Astrocyte (in vitro differentiated cells and primary cell): ENCODE measurements at regions not wholly inside any gene's neighbourhood (a gene's known extent, or its start where the extent isn't known, plus 50 kb on each side); places are given as distances from the start of the nearest gene placed in this dataset.

Source experiments
- CTCF ChIP-seq: IDR thresholded peaks from 2 replicates; pipeline ENCODE4 v1.5.1; 2011; ENCODE audit warnings: low read depth, mild to moderate bottlenecking, inconsistent platforms, low read length, moderate library complexity; ENCODE audit not compliant: insufficient read depth
- EZH2 ChIP-seq: IDR thresholded peaks from 2 replicates; pipeline ENCODE4 v1.6.1; 2012; ENCODE audit warnings: mild to moderate bottlenecking, low read length, inconsistent platforms; ENCODE audit not compliant: insufficient read depth

- TF ChIP-seq CTCF (no peak), EZH2 (no peak)
Measured at GRCh38 chr20:53834749-53835148, 235.6 kb downstream of the BCAS1 start.
